ENCODE measurements at regions not wholly inside any gene's neighbourhood (a gene's known extent, or its start where the extent isn't known, plus 50 kb on each side); places are given as distances from the start of the nearest gene placed in this dataset.
A peak's percentile ranks its signal among the peaks of the same experiment; 100 is the strongest.

- H3K23ac ChIP-seq (ENCODE audit: low read length), result no peak overlapping the region
- no peak overlapping the region for H3K4me3 ChIP-seq (ENCODE audit: low read depth, low read length)
- no peak overlapping the region for H3K27ac ChIP-seq (ENCODE audit: low read depth, low read length)
- H3K36me3 ChIP-seq (ENCODE audit: control insufficient read depth in 1 of 2, insufficient read depth in 2 of 2, low read length in 2 of 2), result no peaks in the 10 kb centered on the region
- H4K8ac ChIP-seq (ENCODE audit: low read depth, low read length), result no peak overlapping the region
- no peaks in the 10 kb centered on the region for H3K79me2 ChIP-seq (ENCODE audit: control insufficient read depth, insufficient read depth, low read length, poor library complexity)
- H3K18ac ChIP-seq (ENCODE audit: low read length), result no peak overlapping the region
- DNase-seq, result no peak
- H3K9ac ChIP-seq (ENCODE audit: low read length), result no peak overlapping the region
- no peaks in the 10 kb centered on the region for H3K9me3 ChIP-seq (ENCODE audit: insufficient read depth, low read depth, low read length)
- H4K91ac ChIP-seq (ENCODE audit: low read depth, low read length), result no peak overlapping the region
- H3K4ac ChIP-seq (ENCODE audit: low read depth, low read length), result no peak overlapping the region
- no peak overlapping the region for H2AFZ ChIP-seq (ENCODE audit: insufficient read depth, low read length, poor library complexity)
- H2BK120ac ChIP-seq (ENCODE audit: insufficient read depth, low read length, poor library complexity), result no peak overlapping the region
- no peak overlapping the region for H2AK5ac ChIP-seq (ENCODE audit: low read length)
- H3K27me3 ChIP-seq (ENCODE audit: insufficient read depth, low read length), result no peaks in the 10 kb centered on the region
- H3K4me1 ChIP-seq (ENCODE audit: control insufficient read depth in 1 of 2, insufficient read depth in 2 of 2, low read length in 2 of 2), result no peaks in the 10 kb centered on the region
- no peaks in the 10 kb centered on the region for H3K79me1 ChIP-seq (ENCODE audit: low read length)
- H3K4me2 ChIP-seq (ENCODE audit: low read length), result no peak overlapping the region
- H2BK5ac ChIP-seq (ENCODE audit: low read depth, low read length, poor library complexity), result no peak overlapping the region
- H3K14ac ChIP-seq (ENCODE audit: low read length), result no peak overlapping the region
- H4K12ac ChIP-seq (ENCODE audit: low read depth, low read length), result no peak overlapping the region
- H2BK12ac ChIP-seq (ENCODE audit: low read length), result no peak overlapping the region
- WGBS (ENCODE audit: extremely low coverage, insufficient coverage, insufficient read length), result no CpG with 5 or more reads among the region's 4 CpGs
These were observed 92.3 kb downstream of the HS3ST1 start for GRCh38 chr4:11336435-11336834.

DNA sequence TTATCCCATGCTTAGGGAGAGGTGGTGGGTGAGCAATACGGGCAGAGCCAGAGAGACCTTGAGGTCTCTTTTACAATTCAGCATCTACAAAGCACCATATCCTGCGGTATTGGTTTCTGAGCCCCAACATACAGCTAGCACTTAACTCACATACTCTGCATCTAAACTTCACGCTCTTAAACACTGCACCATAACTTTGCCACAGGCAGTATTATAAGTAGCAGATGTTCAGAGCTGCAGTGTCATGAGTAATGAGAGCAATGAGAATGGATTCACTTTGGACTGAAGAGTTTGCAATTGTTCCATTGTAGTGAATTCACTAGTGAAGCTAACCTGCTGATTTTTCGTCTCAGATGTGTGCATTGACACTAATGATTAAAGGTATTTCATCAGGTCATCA is 93.8 kb downstream of the HS3ST1 start:
- H3K27me3 ChIP-seq (ENCODE audit: insufficient read depth, low read length), result no peaks in the 10 kb centered on the region

GRCh38 chr4:11328401-11328800 is 100.3 kb downstream of the HS3ST1 start:
- no peak for DNase-seq
- no peak overlapping the region for H2BK5ac ChIP-seq (ENCODE audit: low read depth, low read length, poor library complexity)
- no peak overlapping the region for H3K23ac ChIP-seq (ENCODE audit: low read length)
- no peaks in the 10 kb centered on the region for H3K79me1 ChIP-seq (ENCODE audit: low read length)
- no peak overlapping the region for H3K4me2 ChIP-seq (ENCODE audit: low read length)
- H3K18ac ChIP-seq (ENCODE audit: low read length), result no peak overlapping the region
- no peak overlapping the region for H4K8ac ChIP-seq (ENCODE audit: low read depth, low read length)
- H2BK120ac ChIP-seq (ENCODE audit: insufficient read depth, low read length, poor library complexity), result no peak overlapping the region
- no peak overlapping the region for H4K12ac ChIP-seq (ENCODE audit: low read depth, low read length)
- H3K27me3 ChIP-seq (ENCODE audit: insufficient read depth, low read length), result no peaks in the 10 kb centered on the region
- no peak overlapping the region for H3K4me3 ChIP-seq (ENCODE audit: low read depth, low read length)
- no peak overlapping the region for H2AK5ac ChIP-seq (ENCODE audit: low read length)
- H3K9me3 ChIP-seq (ENCODE audit: insufficient read depth, low read depth, low read length), result peaks cover 6% of the 10 kb centered on the region
- no peak overlapping the region for H2AFZ ChIP-seq (ENCODE audit: insufficient read depth, low read length, poor library complexity)
- no peaks in the 10 kb centered on the region for H3K36me3 ChIP-seq (ENCODE audit: control insufficient read depth in 1 of 2, insufficient read depth in 2 of 2, low read length in 2 of 2)
- no peak overlapping the region for H4K91ac ChIP-seq (ENCODE audit: low read depth, low read length)
- H3K79me2 ChIP-seq (ENCODE audit: control insufficient read depth, insufficient read depth, low read length, poor library complexity), result no peaks in the 10 kb centered on the region
- H2BK12ac ChIP-seq (ENCODE audit: low read length), result no peak overlapping the region
- H3K4me1 ChIP-seq (ENCODE audit: control insufficient read depth in 1 of 2, insufficient read depth in 2 of 2, low read length in 2 of 2), result no peaks in the 10 kb centered on the region
- H3K9ac ChIP-seq (ENCODE audit: low read length), result no peak overlapping the region
- no peak overlapping the region for H3K27ac ChIP-seq (ENCODE audit: low read depth, low read length)
- no peak overlapping the region for H3K4ac ChIP-seq (ENCODE audit: low read depth, low read length)
- no peak overlapping the region for H3K14ac ChIP-seq (ENCODE audit: low read length)
- no CpG with 5 or more reads among the region's 2 CpGs for WGBS (ENCODE audit: extremely low coverage, insufficient coverage, insufficient read length)

More for the DNA sequence above, 93.8 kb downstream of the HS3ST1 start:
- no peak overlapping the region for H3K4me2 ChIP-seq (ENCODE audit: low read length)
- no peak overlapping the region for H4K91ac ChIP-seq (ENCODE audit: low read depth, low read length)
- H3K36me3 ChIP-seq (ENCODE audit: control insufficient read depth in 1 of 2, insufficient read depth in 2 of 2, low read length in 2 of 2), result no peaks in the 10 kb centered on the region
- no peaks in the 10 kb centered on the region for H3K4me1 ChIP-seq (ENCODE audit: control insufficient read depth in 1 of 2, insufficient read depth in 2 of 2, low read length in 2 of 2)
- no peak overlapping the region for H2AK5ac ChIP-seq (ENCODE audit: low read length)
- H3K4me3 ChIP-seq (ENCODE audit: low read depth, low read length), result no peak overlapping the region
- no peak overlapping the region for H2BK5ac ChIP-seq (ENCODE audit: low read depth, low read length, poor library complexity)
- H2AFZ ChIP-seq (ENCODE audit: insufficient read depth, low read length, poor library complexity), result no peak overlapping the region
- H3K79me1 ChIP-seq (ENCODE audit: low read length), result no peaks in the 10 kb centered on the region
- no peaks in the 10 kb centered on the region for H3K9me3 ChIP-seq (ENCODE audit: insufficient read depth, low read depth, low read length)
- no peak overlapping the region for H3K4ac ChIP-seq (ENCODE audit: low read depth, low read length)
- no CpG with 5 or more reads among the region's 4 CpGs for WGBS (ENCODE audit: extremely low coverage, insufficient coverage, insufficient read length)
- no peak overlapping the region for H3K9ac ChIP-seq (ENCODE audit: low read length)
- H3K14ac ChIP-seq (ENCODE audit: low read length), result no peak overlapping the region
- DNase-seq, result no peak
- no peak overlapping the region for H2BK12ac ChIP-seq (ENCODE audit: low read length)
- no peak overlapping the region for H2BK120ac ChIP-seq (ENCODE audit: insufficient read depth, low read length, poor library complexity)
- H3K79me2 ChIP-seq (ENCODE audit: control insufficient read depth, insufficient read depth, low read length, poor library complexity), result no peaks in the 10 kb centered on the region
- peak overlapping the region; percentile 64 for H3K23ac ChIP-seq (ENCODE audit: low read length)
- H4K8ac ChIP-seq (ENCODE audit: low read depth, low read length), result no peak overlapping the region
- H3K27ac ChIP-seq (ENCODE audit: low read depth, low read length), result no peak overlapping the region
- no peak overlapping the region for H4K12ac ChIP-seq (ENCODE audit: low read depth, low read length)
- no peak overlapping the region for H3K18ac ChIP-seq (ENCODE audit: low read length)

DNA sequence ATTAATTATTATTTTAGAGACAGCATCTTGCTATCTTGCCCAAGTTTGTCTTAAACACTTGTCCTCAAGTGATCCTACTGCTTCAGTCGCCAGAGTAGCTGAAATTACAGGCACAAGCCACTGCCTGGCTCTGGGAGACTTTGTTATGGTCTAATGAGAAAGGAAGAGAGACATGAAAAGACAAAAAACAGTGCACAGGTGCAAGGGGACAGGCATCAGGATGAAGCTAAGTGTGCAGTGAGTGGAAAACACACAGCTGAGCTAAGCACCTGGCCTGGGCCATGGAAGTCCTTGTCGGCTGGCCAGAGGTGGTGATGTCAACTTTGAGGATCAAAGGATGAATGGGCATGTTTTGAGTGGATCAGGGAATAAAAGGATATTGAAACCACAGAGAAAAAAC is 102.7 kb downstream of the HS3ST1 start:
- H4K8ac ChIP-seq (ENCODE audit: low read depth, low read length), result no peak overlapping the region
- H3K27me3 ChIP-seq (ENCODE audit: insufficient read depth, low read length), result no peaks in the 10 kb centered on the region
- H2BK12ac ChIP-seq (ENCODE audit: low read length), result no peak overlapping the region
- no peak overlapping the region for H3K23ac ChIP-seq (ENCODE audit: low read length)
- WGBS (ENCODE audit: extremely low coverage, insufficient coverage, insufficient read length), result no CpG with 5 or more reads among the region's 2 CpGs
- H3K79me1 ChIP-seq (ENCODE audit: low read length), result no peaks in the 10 kb centered on the region
- H3K4me1 ChIP-seq (ENCODE audit: control insufficient read depth in 1 of 2, insufficient read depth in 2 of 2, low read length in 2 of 2), result no peaks in the 10 kb centered on the region
- H3K14ac ChIP-seq (ENCODE audit: low read length), result no peak overlapping the region
- no peak overlapping the region for H3K27ac ChIP-seq (ENCODE audit: low read depth, low read length)
- H3K18ac ChIP-seq (ENCODE audit: low read length), result no peak overlapping the region
- H3K9ac ChIP-seq (ENCODE audit: low read length), result no peak overlapping the region
- no peak overlapping the region for H2AFZ ChIP-seq (ENCODE audit: insufficient read depth, low read length, poor library complexity)
- no peak for DNase-seq
- no peaks in the 10 kb centered on the region for H3K36me3 ChIP-seq (ENCODE audit: control insufficient read depth in 1 of 2, insufficient read depth in 2 of 2, low read length in 2 of 2)
- no peaks in the 10 kb centered on the region for H3K79me2 ChIP-seq (ENCODE audit: control insufficient read depth, insufficient read depth, low read length, poor library complexity)
- no peak overlapping the region for H3K4ac ChIP-seq (ENCODE audit: low read depth, low read length)
- no peak overlapping the region for H2BK5ac ChIP-seq (ENCODE audit: low read depth, low read length, poor library complexity)
- no peak overlapping the region for H3K4me3 ChIP-seq (ENCODE audit: low read depth, low read length)
- no peak overlapping the region for H3K4me2 ChIP-seq (ENCODE audit: low read length)
- H2AK5ac ChIP-seq (ENCODE audit: low read length), result no peak overlapping the region
- H2BK120ac ChIP-seq (ENCODE audit: insufficient read depth, low read length, poor library complexity), result no peak overlapping the region
- H3K9me3 ChIP-seq (ENCODE audit: insufficient read depth, low read depth, low read length), result peaks cover 6% of the 10 kb centered on the region
- H4K12ac ChIP-seq (ENCODE audit: low read depth, low read length), result no peak overlapping the region
- H4K91ac ChIP-seq (ENCODE audit: low read depth, low read length), result no peak overlapping the region
